RPMI8226 (cell line): ENCODE measurements at regions not wholly inside any gene's neighbourhood (a gene's known extent, or its start where the extent isn't known, plus 50 kb on each side); places are given as distances from the start of the nearest gene placed in this dataset.
A peak's percentile ranks its signal among the peaks of the same experiment; 100 is the strongest.

Source experiments
- DNase-seq: peaks from one replicate; pipeline ENCODE4 v3.0.0-alpha.2; 2015

- no peak for DNase-seq
Observed at GRCh38 chr2:164078421-164078820, 342.6 kb upstream of the FIGN start.

- no peak for DNase-seq
Observed at GRCh38 chr2:164073101-164074074, 337.6 kb upstream of the FIGN start.

GRCh38 chr2:164069540-164069939 is 333.7 kb upstream of the FIGN start:
- no peak for DNase-seq

- no peak for DNase-seq
Observed at GRCh38 chr2:164068063-164068462, 332.3 kb upstream of the FIGN start.

- DNase-seq: no peak
Observed at GRCh38 chr2:164066095-164066494, 330.3 kb upstream of the FIGN start.

DNA sequence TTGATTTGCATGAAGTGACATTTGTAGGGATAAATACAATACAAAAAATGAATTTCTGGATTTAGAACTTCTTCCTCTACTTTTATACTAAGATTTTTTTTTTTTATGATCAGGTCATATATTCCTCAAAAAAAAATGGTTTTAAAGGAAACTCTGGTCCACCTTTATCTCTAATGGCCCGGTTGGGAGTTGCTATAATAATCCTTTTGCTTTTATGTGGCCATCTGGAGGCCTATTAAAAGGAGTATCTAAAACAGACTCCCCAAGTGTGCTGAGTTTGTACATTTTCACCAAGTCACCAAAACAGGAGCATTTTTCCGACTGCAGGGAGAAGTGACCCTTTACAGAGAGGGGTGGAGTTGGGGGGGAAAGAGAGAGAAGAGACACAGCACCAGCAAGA is 329.2 kb upstream of the FIGN start:
- DNase-seq: no peak

DNA sequence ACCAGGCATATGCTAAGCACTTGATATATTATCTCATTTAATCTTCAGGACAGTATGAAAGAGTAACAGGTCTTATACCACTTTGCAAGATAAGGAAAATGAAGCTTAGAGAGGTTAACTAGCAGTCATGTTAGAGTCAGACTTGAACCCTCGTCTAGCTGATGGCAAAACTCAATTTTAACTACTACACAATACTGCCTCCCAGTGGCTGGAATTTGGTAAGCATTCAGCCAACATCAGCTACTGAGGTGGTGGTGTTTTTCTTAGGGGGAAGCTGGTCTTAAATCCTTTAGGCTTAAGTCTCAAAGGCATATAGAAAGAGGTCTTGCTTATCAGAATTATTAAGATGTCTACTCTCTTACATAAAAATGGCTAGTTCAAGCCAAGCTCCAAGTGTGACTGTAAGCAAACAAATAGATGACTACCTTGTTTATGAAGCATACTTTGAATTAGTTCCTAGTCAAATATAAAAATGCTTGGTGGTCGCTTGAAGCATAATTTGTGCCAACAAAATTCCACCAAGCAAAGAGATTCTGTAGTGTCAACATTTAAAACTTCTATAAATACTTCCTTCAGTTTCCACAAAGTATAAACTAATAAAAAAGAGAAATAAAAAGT is 325.4 kb upstream of the FIGN start:
- peak; percentile 34 for DNase-seq

GRCh38 chr2:164060031-164060430 is 324.2 kb upstream of the FIGN start:
- no peak for DNase-seq

GRCh38 chr2:164055623-164056022 is 319.8 kb upstream of the FIGN start:
- DNase-seq: no peak

GRCh38 chr2:164054651-164055050 is 318.8 kb upstream of the FIGN start:
- peak; percentile 12 for DNase-seq

DNA sequence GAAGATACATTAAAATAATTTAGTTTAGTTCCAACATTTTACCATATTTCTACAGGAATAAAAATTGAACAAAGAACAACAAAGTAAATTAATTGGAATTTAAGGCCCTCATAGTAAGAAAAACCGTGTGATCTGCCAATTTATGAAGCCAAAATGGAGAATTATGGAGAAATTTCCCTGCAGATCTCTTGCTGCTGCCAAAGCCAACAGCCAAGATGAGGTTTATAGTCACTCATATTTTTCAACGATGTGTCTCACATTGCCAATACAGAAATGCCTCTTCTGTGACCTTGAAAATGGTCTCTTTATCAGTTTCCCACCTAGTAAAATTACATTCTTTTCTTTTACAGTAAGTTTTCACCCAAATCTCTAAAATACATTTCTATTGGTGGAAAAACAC is 317.2 kb upstream of the FIGN start:
- no peak for DNase-seq

- DNase-seq: no peak
Observed at GRCh38 chr2:164052006-164052405, 316.2 kb upstream of the FIGN start.

DNA sequence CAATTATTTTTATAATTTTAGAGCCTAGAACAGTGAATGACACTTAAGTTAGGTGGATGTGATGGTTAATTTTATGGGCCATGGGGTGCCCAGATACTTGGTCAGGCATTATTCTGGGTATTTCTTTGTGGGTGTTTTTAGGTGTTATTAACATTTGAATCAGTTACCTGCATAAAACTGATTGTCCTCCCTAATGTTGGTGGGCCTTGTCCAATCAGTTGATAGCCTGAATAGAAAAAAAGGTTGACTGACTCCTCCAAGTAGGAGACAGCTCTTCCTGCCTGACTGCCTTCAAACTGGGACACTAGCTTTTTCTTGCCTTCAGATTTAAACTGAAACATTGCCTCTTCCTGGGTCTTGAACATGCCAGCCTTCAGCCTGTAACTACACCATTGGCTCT is 312.9 kb upstream of the FIGN start:
- DNase-seq: no peak

GRCh38 chr2:164046040-164046439 is 310.2 kb upstream of the FIGN start:
- no peak for DNase-seq

- DNase-seq: no peak
Observed at GRCh38 chr2:164044622-164045021, 308.8 kb upstream of the FIGN start.

GRCh38 chr2:164039270-164039669 is 303.5 kb upstream of the FIGN start:
- DNase-seq: no peak

DNA sequence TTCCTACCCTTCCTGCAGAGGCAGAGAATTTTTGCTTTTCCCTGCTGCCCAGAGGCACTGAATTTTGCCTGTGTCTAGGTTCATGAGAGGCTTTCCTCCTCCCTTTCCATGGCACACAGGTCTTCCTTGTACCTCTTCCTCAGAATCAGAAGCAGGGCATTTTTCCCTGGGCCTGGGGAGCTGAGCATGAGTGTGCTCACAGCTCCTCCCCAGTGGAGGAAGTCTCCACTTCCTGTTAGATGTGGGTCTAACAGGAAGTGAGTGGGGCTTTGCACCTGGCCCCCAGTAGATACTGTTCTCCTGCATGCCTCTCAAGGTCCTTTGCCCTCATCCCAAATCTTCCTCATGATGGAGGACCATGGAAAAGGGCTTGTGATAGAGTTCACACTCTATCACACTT is 297.2 kb upstream of the FIGN start:
- DNase-seq: no peak

GRCh38 chr2:164030623-164031022 is 294.8 kb upstream of the FIGN start:
- no peak for DNase-seq

GRCh38 chr2:164028814-164029534 is 293.2 kb upstream of the FIGN start:
- DNase-seq: no peak

GRCh38 chr2:164024396-164024795 is 288.6 kb upstream of the FIGN start:
- no peak for DNase-seq

DNA sequence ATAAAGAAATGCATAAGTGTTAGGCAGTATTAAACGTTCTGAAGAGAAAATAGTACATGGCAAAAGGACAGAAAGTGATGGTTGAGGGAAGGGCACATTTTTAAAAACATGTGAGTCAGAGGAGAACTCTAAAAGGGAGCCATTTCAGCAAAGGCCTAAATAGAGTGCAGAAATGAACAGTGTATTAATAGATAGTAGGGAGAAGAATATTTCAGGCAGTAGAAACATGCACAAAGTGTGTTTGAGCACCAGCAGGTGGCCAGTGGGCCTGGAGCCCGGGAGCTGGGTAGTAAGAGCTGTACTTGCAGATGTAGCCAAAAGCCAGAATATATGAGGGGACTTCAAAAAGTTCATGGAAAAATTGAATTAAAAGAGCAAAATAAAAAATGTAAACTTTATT is 288.1 kb upstream of the FIGN start:
- DNase-seq: no peak

DNA sequence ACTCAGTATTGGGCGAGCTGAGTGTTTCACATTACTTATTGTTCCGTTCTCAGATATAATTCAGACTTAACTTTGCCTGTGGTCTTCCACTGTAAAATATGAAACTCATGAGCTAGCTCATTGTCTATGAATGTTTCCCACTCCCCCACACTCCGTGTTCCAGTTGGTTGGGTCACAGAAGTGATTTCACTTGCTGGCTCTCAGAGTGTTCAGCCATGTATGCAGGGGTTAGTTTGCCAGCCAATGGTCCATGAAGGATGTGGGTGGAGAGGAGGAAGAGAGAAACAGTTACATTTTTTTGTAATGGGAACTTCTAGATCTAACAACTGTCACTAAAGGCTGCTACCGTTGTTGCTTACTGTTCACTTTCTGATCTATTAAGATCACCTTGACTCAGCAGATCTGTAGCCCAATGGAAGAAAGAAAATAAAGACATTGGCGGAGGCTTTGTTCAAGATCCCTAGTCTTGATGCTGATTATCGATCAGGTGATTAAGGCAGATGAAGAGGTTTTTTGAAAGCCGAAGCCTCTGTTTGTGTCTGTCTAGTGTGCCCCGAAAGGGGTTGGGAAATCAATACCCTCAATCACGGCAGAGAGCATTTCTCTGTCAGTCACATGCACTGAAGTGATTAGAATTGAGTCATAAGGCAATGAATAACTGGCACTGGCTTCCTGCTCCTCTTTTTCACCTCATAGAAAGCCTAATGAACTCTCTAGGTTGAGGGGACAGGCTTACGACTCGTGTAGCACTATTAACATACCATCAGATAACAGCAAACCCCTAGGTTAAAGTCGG is 279.7 kb upstream of the FIGN start:
- DNase-seq: peak; percentile 4

DNA sequence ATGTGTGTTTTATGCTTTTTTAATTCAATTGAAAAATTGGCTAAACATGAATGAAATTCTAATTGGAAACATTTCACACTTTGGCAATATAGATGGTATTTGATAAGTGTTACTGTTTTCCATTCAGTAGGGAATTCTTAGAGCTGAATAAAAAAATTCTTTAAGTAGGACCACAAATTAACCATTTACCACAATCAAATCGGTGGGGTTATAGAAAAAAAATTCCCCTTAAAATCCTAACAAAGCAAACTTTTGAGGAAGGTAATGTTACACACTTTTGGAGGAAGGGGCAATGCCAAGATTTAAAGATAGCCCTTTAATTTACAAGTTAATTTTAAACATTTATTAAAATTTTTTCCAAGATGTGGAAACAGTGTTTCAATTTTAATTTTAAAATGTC is 279.0 kb upstream of the FIGN start:
- DNase-seq: no peak
